NCI-H2227 (cell line): ENCODE measurements at regions not wholly inside any gene's neighbourhood (a gene's known extent, or its start where the extent isn't known, plus 50 kb on each side); places are given as distances from the start of the nearest gene placed in this dataset.

Experiments
- DNase-seq: peaks from one replicate; lab custom pipeline; 2025; ENCODE audit not compliant: unreplicated experiment; lab: John Stamatoyannopoulos, UW

DNA sequence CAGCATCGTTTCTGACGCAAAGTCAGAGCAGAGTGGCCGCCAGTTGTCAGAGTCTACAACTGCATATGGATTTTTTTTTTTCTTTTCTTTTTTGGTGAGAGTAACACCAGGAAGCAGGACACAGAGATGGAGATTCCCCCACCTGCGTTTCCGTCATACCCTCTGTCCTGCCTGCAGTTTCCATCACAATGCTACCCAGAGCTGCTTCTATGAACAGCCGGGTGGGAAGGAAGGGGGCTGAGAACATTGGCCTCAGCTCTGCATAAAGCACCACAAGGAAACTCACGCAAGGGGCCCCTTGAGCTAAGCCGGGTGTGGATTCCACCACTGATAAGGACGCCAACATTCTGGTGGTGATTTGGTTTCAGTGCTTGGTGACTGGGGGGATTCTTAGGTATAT, 183.5 kb upstream of the AFDN start:
- DNase-seq, result no peak

DNA sequence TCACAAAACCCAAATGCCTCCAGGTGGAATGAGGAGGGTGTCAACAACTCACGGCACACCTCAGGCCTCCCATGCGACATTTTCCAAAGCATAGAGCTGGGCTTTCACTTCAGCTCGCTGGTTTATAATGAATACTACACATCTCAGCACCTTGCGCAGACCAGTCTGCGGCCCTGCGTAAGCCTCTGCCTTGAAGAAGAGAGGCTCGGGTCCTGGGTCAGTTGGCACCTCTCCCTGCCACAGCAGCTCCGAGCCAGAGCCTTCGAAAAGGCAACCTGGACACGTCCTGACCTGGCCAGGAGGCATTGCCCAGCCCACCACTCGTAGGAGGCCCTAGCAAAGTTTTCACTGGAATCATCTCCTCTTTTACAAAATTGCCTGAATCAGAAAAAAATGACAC, 183.0 kb upstream of the AFDN start:
- DNase-seq, result no peak

DNA sequence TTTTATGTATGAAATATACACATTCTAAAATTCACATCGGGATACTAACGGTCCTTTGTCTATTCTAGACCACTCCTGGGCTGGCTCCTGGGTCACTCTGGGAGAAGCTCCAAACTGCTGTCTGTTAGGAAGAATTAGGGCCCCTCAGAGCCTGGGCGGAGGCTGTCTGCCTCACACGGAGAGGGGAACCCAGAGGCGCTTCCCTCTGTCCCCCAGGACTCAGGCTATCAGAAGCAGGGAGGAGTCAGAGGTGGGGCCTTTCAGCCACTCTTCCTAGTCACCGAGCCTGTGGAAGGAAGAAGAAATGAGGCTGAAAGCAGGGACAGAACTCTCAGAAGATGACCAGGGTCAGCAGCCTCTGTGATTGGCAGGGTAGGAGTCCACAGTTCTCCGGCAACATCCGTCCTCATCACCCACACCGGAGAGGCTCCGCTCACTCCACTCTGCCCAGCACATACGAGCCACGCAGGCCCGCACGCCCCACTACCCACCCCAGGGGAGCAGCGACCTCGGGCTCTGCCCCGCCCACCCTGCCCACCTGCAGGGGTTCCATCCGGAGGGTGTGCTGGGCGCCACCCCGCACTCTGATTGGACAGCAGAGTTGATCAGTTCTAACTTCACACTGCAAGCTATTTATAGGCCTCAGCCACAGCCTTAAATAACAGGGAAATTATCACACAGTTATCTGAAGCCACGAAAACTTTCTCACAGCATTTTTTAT, 182.1 kb upstream of the AFDN start:
- no peak for DNase-seq

DNA sequence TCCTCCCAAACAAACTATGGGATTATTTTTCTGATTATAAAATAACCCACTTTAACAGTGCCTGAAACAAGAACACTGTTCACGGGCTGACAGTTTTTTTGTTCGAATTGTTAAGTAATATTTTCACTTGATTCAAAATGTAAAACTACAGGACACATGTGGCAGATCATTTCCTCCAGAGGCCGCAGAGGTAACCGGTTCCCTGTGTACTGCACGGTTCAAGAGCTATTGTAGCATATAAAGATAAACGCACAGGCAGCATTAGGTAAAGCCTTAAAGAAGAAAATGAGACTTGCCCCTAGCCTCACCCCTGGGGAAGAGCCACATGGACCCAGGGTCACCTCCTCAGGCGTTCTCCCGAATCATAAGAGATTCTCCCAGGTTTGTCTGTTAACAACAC, 181.3 kb upstream of the AFDN start:
- DNase-seq, result no peak

DNA sequence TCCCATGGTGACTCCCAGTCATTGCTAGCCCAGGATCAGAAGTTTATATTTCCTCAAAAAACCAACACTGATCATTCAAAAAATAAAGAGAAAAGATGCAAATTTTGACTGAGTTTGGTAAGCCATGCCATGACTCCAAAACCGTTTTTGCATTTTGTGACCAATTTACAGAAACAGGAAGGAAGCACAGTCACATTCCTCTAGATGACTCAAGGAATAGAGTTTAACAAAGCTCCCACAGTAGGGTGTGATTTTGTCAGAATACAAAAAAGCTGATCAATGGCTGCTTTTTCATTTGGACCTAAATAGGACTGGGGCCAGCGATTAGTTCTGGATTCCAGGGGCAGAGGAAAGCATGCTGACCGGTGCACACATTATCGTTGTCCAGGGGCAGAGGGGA, 179.4 kb upstream of the AFDN start:
- DNase-seq, result no peak

DNA sequence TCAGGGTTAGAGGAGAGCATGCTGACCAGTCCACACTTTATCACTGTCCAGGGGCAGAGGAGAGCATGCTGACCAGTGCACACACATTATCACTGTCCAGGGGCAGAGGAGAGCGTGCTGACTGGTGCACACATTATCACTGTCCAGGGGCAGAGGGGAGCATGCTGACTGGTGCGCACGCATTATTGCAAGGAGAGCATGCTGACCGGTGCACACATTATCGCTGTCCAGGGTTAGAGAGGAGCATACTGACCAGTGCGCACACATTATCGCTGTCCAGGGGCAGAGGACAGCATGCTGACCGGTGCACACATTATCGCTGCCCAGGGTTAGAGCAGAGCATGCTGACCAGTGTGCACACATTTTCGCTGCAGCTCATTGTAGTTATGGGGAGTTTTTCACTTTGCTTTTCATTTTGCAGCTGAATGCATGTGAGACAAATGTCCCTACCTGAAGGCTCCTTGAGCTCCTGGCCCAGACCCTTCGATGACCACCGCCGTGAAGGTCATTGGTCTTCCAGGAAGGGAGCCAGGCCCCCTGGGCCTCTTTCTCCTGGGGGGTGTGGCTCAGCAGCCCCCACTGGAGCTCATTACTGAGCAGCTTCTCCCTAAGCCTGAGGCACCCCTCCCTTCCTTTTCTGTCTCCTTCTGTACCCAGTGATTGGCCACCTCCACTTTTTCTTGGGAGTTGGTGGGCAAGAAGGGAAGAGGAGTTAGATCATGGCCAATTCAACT, 178.8 kb upstream of the AFDN start:
- DNase-seq, result no peak

DNA sequence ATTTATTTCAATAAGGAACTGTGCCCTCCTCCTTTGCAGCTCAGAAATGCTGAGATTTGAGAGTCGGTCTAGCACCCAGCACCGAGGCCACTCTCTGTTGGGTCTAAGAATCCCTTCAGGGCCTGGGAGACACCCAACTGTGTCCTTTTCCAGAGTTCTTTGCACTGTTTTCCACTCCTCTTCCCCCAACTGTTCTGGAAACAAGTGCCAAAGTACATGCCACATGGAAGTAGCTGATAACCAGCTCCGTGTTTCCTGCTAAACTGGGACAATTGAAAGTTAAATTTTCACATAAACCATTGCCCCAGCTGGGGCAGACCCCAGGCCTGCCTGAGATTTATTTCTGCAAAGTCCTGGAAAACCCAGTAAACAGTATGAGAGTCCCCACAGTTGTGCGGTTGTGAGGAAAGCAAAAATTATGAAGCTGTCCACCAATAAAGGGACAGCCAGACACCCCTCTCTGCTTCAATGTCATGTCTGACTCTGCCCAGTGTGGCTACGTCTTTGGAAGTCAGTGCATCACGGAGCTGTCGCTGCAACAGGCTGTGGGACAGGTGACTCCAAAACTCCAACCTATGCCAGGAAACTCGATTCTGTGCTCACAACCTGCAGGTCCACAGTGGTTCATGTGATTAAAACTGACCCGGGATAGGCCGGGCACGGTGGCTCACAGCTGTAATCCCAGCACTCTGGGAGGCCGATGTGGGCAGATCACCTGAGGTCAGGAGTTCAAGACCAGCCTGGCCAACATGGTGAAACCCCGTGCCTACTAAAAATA, 178.0 kb upstream of the AFDN start:
- no peak for DNase-seq

DNA sequence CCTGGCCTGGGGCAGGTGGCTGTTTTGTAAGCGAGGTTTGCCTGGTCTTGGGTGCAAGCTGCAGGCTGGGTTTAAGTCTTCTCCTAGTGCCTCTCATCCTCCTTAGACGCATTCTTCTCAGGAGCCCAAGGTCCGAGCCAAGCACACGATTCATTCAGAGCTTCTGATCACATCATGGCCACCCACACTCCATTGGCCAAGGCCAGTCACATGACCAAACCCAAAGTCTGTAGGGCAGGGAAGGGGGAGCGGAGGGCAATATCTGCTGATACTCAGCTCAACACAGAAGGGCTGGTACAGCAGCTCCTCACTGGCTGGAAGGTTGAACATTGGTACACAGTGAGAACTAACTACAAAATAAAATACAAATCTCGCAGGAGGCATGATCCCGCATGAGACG, 177.2 kb upstream of the AFDN start:
- no peak for DNase-seq

DNA sequence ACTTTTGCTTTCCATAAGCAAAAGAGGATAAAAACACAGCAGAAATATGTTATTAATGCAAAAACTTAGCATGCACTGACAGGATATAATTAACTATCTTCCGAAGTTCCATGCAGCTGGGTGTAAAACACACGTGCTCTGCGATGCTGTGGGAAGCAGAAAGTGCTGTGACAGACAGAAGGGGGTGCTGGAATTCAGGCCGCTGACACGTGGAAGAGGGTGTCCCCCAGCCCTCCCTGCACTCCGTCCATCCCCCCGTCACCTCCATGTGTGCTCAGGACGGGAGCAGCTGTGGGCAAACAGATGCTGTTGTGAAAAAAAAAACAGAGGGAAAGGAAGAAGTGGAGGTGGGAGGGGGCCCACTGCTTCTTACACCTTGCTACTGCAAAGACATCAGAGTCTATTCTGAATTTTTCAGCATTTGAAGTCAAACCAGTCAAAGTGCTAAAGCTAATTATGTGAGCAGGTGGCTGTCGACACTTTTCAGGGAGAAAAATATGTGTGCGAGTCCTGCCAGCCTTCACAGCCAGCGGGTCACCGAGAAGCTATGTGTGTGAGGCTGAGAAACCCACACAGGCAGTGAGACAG, 175.9 kb upstream of the AFDN start:
- no peak for DNase-seq

DNA sequence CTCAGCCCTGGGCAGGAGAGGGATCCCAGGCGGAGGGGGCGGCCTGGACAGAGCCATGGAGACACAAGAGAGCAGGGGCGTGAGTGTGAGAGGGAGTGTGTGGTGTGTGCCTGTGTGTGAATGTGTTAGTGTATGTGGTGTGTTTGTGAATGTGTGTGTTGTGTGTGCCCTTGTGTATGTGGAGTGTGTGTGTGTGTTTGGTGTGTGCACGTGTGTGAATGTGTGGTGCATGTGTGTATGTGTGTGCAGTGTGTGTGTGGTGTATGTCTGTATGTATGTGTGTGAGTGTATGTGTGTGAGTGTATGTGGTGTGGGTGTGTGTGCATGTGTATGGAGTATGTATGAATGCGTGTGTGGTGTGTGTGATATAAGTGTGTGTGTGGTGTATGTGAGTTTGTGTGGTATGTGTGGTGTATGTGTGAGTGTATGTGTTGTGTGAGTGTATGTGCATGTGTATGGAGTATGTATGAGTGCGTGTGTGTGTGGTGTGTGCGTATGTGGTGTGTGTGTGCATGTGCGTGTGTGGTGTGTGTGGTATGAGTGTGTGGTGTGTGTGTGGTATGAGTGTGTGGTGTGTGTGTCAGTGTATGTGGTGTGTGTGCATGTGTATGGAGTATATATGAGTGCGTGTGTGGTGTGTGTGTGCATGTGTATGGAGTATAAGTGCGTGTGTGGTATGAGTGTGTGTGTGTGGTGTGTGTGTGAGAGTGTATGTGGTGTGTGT, 175.2 kb upstream of the AFDN start:
- DNase-seq, result no peak

DNA sequence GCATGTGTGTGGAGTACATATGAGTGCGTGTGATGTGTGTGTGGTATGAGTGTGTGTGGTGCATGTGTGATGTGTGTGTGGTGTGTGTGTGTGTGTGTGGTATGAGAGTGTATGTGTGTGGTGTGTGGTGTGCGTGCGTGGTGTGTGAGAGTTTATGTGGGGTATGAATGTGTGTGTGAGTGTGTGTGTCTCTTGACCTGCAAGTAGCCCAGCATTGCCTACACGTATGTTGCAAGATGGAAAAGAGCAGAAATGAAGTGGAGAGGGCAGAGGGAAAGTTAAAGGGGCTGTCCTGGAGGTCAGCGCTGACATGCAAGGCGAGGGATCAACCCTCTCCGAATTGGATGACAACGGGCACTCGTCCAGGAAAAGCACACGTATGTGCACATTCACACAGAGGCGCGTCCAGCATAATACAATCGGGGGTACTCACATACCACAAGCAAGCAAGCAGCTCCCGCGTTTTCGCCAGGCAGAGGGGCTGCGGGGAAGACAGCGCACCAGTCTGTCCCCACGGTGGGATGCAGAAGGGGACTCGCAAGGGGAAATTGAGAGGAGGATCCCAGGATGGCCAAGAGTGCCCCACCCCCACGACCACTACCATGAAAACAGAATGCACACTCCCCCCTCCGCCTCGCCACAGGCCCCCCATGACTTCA, 174.5 kb upstream of the AFDN start:
- DNase-seq, result no peak

DNA sequence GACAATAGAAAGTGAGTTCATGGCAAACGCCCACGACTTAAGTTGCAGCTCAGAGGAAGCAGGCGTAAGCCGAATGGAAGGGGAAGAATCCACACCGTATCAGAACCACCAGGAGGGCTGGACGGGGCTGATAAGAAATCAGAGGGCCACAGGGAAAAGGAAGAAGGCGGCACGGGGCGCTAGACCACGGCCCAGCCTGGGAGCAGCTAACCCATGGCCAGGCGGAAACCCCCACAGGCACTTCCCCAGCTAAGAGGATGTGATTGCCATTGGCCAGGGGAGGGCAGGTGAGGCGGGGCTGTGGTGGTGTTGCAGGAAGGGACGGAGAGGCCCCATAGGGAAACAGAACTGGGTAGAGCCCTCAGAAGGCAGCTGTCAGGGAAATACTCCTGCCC, 174.0 kb upstream of the AFDN start:
- DNase-seq, result no peak

DNA sequence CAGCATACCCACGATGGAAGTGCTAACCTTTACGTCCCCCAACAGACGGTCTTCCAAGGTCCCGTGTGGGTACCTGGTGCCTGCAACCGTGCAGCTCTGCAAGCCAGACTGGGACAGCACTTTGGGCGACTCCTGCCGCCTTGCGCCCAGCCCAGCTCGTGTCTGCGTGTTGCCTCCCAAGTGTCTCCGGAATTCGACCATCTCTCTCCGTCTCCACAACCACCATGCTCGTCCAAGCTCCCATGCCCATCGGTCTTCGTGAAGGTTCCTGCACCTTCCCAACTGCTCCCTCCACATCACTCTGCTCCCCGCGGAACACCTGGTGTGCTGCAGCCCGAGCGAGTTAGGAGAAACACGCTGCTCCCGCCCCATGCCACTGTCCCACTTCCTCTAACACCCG, 173.2 kb upstream of the AFDN start:
- no peak for DNase-seq

DNA sequence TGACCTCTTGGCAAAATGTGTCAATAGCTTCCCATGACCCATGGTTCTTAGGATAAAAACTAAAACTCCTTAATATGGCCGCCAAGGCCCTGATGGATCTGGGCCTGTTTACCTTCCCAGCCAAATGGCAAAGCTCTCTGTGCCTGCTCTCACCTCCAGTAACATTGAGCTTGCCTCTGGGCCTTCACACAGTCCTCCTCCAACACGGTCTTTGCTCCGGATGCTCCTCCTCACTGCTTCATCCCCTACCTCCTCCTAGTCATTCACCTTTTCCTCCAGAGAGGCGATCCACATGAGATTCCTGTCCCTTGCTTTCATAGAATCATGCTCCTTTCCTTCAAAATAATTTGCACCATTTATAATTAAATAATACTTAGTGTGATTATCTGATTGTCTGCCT, 172.3 kb upstream of the AFDN start:
- DNase-seq, result no peak

DNA sequence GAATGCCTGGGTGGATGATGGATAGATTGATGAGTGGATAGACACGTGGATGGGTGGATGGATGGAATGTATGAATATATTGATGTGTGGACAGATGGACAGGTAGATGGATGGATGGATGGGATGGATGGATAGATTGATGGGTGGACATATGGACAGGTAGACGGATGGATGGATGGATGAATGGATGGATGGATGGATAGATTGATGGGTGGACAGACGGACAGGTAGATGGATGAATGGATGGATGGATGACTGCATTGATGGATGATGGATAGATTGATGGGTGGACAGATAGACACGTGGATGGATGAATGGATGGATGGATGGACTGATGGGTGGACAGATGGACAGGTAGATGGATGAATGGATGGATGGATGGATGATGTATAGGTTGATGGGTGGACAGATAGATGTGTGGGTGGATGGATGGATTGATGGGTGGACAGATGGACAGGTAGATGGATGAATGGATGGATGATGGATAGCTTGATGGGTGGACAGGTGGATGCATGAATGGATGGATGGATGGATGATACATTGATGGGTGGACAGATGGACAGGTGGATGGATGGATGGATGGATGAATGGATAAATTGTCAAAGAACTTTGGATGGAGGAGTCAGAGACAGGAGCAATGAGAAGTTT, 171.4 kb upstream of the AFDN start:
- DNase-seq, result no peak

DNA sequence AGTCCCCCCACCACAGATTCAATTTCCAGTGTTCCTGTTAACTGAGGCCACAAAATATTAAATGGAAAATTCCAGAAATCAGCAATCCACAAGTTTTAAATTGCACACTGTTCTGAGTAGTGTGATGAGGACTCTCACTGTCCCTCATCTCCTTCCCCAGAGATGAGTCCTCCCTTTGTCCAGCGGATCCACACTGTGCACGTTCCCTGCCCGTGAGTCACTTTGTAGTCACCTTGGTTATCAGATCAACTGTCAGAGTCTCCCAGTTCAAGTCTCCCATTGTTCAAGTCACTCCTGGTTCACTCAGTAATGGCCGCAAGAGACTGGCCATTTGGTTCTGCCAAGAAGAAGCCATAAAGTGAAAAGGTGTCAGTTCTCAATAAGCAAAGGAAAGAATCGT, 168.6 kb upstream of the AFDN start:
- DNase-seq, result no peak

DNA sequence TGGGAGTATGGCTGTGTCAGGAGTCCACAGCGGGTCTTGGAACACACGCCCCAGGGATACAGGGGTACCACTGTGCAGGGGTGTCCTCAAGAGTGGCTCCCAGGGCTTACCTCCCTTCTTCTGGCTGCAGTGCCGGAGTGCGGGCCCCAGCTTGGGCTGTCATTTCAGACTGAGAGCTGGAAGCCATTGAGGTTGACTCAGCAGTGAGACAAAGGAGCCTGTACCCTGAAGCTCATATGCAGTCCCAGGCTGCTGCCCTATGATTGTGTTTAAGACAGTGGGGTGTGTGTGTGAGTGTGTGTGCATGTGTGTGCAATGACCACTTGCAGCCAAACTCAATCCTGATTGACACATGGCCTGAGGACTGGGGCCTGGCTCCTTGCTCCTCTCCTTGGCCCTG, 167.7 kb upstream of the AFDN start:
- no peak for DNase-seq

DNA sequence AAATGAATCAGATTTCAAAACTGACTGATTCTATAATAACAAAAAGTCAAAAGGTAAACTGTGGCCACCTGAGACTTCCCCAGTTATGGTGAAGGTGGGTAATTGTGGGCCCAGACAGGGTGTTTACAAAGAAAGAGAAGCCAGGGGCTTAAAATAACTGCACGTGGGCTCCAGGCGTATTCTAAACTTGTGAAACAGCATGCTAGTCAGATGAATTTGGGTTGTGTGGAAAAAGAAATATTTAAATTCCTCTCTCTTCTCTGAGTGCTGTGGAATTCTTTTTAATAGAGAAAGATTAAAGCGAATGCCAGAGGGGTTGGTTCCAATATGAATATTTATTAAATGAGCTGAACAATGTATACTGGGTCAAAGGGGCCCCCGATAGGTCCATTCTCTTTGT, 166.3 kb upstream of the AFDN start:
- no peak for DNase-seq

DNA sequence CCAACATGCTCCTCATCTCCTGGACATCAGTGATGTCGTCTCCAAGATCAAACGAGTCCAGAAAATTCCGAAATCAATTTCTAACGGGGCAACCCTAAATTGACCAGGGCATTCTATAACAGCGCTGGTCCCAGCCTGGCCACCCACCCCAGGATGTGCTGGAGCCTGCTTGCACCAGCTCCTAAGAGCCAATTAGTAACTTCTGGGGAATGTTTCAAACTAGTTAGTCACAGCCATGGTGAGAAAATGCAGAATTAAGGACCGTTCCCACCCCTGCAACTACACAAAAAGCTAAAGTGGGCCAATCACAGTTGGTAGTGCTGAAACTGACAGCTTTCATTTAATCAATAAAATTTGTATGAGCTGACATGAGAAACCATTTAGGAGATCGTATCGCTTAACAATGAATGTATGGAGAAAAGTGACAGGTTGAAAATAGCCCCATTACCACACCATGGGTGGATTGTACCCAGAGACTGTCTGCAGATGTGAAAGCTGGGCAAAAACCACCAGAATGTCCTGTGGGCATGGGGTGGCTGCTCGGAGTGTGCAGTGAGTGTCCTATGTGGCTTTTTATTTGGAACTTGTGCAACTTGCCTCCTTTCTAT, 165.7 kb upstream of the AFDN start:
- no peak for DNase-seq

DNA sequence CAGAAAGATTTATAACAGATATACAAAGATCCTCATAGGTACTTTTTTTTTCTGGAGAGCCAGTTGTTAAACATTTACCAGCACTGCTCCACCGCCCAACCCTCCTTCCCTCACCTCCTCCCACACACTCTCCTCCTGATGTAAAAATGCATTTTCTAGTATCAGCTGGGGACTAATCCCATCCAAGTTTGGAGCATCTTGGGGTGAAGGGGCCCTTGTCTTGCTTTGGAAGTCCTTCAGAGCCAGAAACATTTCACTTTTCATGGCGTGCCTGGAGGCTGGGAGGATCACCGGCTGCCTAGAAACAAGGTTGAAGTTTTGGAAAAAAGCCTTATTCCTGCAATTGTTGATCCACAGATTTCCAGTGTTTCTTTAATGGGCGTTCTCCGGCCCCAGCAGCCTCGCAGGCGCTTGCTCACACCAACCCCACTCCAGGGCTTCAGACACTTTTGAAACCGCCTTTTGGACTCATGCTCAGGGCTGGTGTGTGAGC, 165.1 kb upstream of the AFDN start:
- DNase-seq, result no peak
